Mucosa of stomach (tissue), 1 donor: ENCODE measurements at regions not wholly inside any gene's neighbourhood (a gene's known extent, or its start where the extent isn't known, plus 50 kb on each side); places are given as distances from the start of the nearest gene placed in this dataset.

ENCODE experiments used
- H3K27me3 ChIP-seq: one replicate; pipeline ENCODE4 v1.7.0; 2013; ENCODE audit warnings: mild to moderate bottlenecking, low read length; ENCODE audit not compliant: control insufficient read depth, insufficient read depth
- H3K36me3 ChIP-seq: one replicate; pipeline ENCODE4 v1.7.0; 2013; ENCODE audit warnings: low read length; ENCODE audit not compliant: control insufficient read depth, insufficient read depth
- H3K4me1 ChIP-seq: one replicate; pipeline ENCODE4 v1.7.0; 2013; ENCODE audit warnings: mild to moderate bottlenecking, low read length; ENCODE audit not compliant: control insufficient read depth, insufficient read depth
- H3K4me3 ChIP-seq: one replicate; pipeline ENCODE4 v1.7.0; 2013; ENCODE audit warnings: low read length
- H3K9ac ChIP-seq: one replicate; pipeline ENCODE4 v1.7.0; 2013; ENCODE audit warnings: mild to moderate bottlenecking, low read length, moderate library complexity
- H3K9me3 ChIP-seq: one replicate; pipeline ENCODE4 v1.7.0; 2013; ENCODE audit warnings: mild to moderate bottlenecking, low read length, moderate library complexity; ENCODE audit not compliant: control insufficient read depth
- donor health status: Pancreatic carcinoma.

GRCh38 chr6:167643223-167643622 lies 183.5 kb upstream of the AFDN start:
- no peaks in the 10 kb centered on the region for H3K9me3 ChIP-seq
- H3K9ac ChIP-seq, result no peak overlapping the region
- H3K27me3 ChIP-seq, result no peaks in the 10 kb centered on the region
- no peaks in the 10 kb centered on the region for H3K36me3 ChIP-seq
- H3K4me3 ChIP-seq, result no peak overlapping the region
- no peaks in the 10 kb centered on the region for H3K4me1 ChIP-seq

DNA sequence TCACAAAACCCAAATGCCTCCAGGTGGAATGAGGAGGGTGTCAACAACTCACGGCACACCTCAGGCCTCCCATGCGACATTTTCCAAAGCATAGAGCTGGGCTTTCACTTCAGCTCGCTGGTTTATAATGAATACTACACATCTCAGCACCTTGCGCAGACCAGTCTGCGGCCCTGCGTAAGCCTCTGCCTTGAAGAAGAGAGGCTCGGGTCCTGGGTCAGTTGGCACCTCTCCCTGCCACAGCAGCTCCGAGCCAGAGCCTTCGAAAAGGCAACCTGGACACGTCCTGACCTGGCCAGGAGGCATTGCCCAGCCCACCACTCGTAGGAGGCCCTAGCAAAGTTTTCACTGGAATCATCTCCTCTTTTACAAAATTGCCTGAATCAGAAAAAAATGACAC lies 183.0 kb upstream of the AFDN start:
- no peak overlapping the region for H3K4me3 ChIP-seq
- H3K27me3 ChIP-seq, result no peaks in the 10 kb centered on the region
- H3K9me3 ChIP-seq, result no peaks in the 10 kb centered on the region
- no peaks in the 10 kb centered on the region for H3K36me3 ChIP-seq
- H3K4me1 ChIP-seq, result no peaks in the 10 kb centered on the region
- no peak overlapping the region for H3K9ac ChIP-seq

- H3K4me1 ChIP-seq, result no peaks in the 10 kb centered on the region
- H3K9me3 ChIP-seq, result no peaks in the 10 kb centered on the region
- no peaks in the 10 kb centered on the region for H3K36me3 ChIP-seq
- no peak overlapping the region for H3K9ac ChIP-seq
- no peak overlapping the region for H3K4me3 ChIP-seq
- H3K27me3 ChIP-seq, result no peaks in the 10 kb centered on the region
These were observed 182.1 kb upstream of the AFDN start for GRCh38 chr6:167644412-167645132.

GRCh38 chr6:167645368-167645767 lies 181.3 kb upstream of the AFDN start:
- H3K36me3 ChIP-seq, result no peaks in the 10 kb centered on the region
- H3K4me3 ChIP-seq, result no peak overlapping the region
- H3K9me3 ChIP-seq, result no peaks in the 10 kb centered on the region
- no peaks in the 10 kb centered on the region for H3K27me3 ChIP-seq
- no peak overlapping the region for H3K9ac ChIP-seq
- H3K4me1 ChIP-seq, result no peaks in the 10 kb centered on the region

DNA sequence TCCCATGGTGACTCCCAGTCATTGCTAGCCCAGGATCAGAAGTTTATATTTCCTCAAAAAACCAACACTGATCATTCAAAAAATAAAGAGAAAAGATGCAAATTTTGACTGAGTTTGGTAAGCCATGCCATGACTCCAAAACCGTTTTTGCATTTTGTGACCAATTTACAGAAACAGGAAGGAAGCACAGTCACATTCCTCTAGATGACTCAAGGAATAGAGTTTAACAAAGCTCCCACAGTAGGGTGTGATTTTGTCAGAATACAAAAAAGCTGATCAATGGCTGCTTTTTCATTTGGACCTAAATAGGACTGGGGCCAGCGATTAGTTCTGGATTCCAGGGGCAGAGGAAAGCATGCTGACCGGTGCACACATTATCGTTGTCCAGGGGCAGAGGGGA lies 179.4 kb upstream of the AFDN start:
- H3K9me3 ChIP-seq, result no peaks in the 10 kb centered on the region

GRCh38 chr6:167647737-167648470 lies 178.8 kb upstream of the AFDN start:
- no peaks in the 10 kb centered on the region for H3K36me3 ChIP-seq
- H3K27me3 ChIP-seq, result no peaks in the 10 kb centered on the region
- no peak overlapping the region for H3K9ac ChIP-seq
- no peaks in the 10 kb centered on the region for H3K9me3 ChIP-seq
- no peaks in the 10 kb centered on the region for H3K4me1 ChIP-seq
- H3K4me3 ChIP-seq, result no peak overlapping the region

More for the DNA sequence above, 179.4 kb upstream of the AFDN start:
- Histone ChIP-seq H3K36me3 (no peaks in the 10 kb centered on the region), H3K9ac (no peak overlapping the region), H3K4me3 (no peak overlapping the region), H3K4me1 (no peaks in the 10 kb centered on the region), H3K27me3 (no peaks in the 10 kb centered on the region)

GRCh38 chr6:167648501-167649278 lies 178.0 kb upstream of the AFDN start:
- no peak overlapping the region for H3K9ac ChIP-seq
- H3K9me3 ChIP-seq, result no peaks in the 10 kb centered on the region
- no peaks in the 10 kb centered on the region for H3K4me1 ChIP-seq
- no peaks in the 10 kb centered on the region for H3K36me3 ChIP-seq
- no peak overlapping the region for H3K4me3 ChIP-seq
- no peaks in the 10 kb centered on the region for H3K27me3 ChIP-seq

DNA sequence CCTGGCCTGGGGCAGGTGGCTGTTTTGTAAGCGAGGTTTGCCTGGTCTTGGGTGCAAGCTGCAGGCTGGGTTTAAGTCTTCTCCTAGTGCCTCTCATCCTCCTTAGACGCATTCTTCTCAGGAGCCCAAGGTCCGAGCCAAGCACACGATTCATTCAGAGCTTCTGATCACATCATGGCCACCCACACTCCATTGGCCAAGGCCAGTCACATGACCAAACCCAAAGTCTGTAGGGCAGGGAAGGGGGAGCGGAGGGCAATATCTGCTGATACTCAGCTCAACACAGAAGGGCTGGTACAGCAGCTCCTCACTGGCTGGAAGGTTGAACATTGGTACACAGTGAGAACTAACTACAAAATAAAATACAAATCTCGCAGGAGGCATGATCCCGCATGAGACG lies 177.2 kb upstream of the AFDN start:
- H3K4me3 ChIP-seq, result no peak overlapping the region
- no peaks in the 10 kb centered on the region for H3K27me3 ChIP-seq
- H3K36me3 ChIP-seq, result no peaks in the 10 kb centered on the region
- H3K9me3 ChIP-seq, result no peaks in the 10 kb centered on the region
- H3K4me1 ChIP-seq, result no peaks in the 10 kb centered on the region
- H3K9ac ChIP-seq, result no peak overlapping the region

GRCh38 chr6:167650730-167651317 lies 175.9 kb upstream of the AFDN start:
- no peak overlapping the region for H3K9ac ChIP-seq
- H3K36me3 ChIP-seq, result no peaks in the 10 kb centered on the region
- H3K9me3 ChIP-seq, result no peaks in the 10 kb centered on the region
- H3K27me3 ChIP-seq, result no peaks in the 10 kb centered on the region
- H3K4me1 ChIP-seq, result no peaks in the 10 kb centered on the region
- no peak overlapping the region for H3K4me3 ChIP-seq

DNA sequence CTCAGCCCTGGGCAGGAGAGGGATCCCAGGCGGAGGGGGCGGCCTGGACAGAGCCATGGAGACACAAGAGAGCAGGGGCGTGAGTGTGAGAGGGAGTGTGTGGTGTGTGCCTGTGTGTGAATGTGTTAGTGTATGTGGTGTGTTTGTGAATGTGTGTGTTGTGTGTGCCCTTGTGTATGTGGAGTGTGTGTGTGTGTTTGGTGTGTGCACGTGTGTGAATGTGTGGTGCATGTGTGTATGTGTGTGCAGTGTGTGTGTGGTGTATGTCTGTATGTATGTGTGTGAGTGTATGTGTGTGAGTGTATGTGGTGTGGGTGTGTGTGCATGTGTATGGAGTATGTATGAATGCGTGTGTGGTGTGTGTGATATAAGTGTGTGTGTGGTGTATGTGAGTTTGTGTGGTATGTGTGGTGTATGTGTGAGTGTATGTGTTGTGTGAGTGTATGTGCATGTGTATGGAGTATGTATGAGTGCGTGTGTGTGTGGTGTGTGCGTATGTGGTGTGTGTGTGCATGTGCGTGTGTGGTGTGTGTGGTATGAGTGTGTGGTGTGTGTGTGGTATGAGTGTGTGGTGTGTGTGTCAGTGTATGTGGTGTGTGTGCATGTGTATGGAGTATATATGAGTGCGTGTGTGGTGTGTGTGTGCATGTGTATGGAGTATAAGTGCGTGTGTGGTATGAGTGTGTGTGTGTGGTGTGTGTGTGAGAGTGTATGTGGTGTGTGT lies 175.2 kb upstream of the AFDN start:
- H3K9me3 ChIP-seq, result no peaks in the 10 kb centered on the region

GRCh38 chr6:167652042-167652700 lies 174.5 kb upstream of the AFDN start:
- no peak overlapping the region for H3K4me3 ChIP-seq
- H3K36me3 ChIP-seq, result no peaks in the 10 kb centered on the region
- H3K4me1 ChIP-seq, result no peaks in the 10 kb centered on the region
- H3K9ac ChIP-seq, result no peak overlapping the region
- no peaks in the 10 kb centered on the region for H3K9me3 ChIP-seq
- no peaks in the 10 kb centered on the region for H3K27me3 ChIP-seq

More for the DNA sequence above, 175.2 kb upstream of the AFDN start:
- no peaks in the 10 kb centered on the region for H3K27me3 ChIP-seq
- H3K4me3 ChIP-seq, result no peak overlapping the region
- no peaks in the 10 kb centered on the region for H3K4me1 ChIP-seq
- H3K36me3 ChIP-seq, result no peaks in the 10 kb centered on the region
- no peak overlapping the region for H3K9ac ChIP-seq
